GM20431 (cell line): ENCODE measurements at regions not wholly inside any gene's neighbourhood (a gene's known extent, or its start where the extent isn't known, plus 50 kb on each side); places are given as distances from the start of the nearest gene placed in this dataset.
"Not testable (repeated sequence)": the region's sequence is repeated elsewhere in the genome, so short reads cannot be mapped to it uniquely, and the experiment has no call there.

ENCODE experiments used
- in situ Hi-C: fragments of 300-500 bp; cut with MseI, MboI; formaldehyde crosslinking; loops from one replicate; pipeline ENCODE4 v1.15.0; 2020; ENCODE audit warnings: low sequenced_read_pairs; ENCODE audit not compliant: unreplicated experiment

GRCh38 chr12:114508529-114509129, 102.7 kb upstream of the TBX5 start:
- in situ Hi-C loops = loop anchor here (5.0 kb wide), 1 partner anchor 536 kb away; no protein-coding TSS in a partner anchor

GRCh38 chr12:114506651-114507050, 100.7 kb upstream of the TBX5 start:
- in situ Hi-C loops = loop anchor here (5.0 kb wide), 1 partner anchor 534 kb away; no protein-coding TSS in a partner anchor

- in situ Hi-C loops = no loop called here
Observed at GRCh38 chr12:114504311-114504710, 98.4 kb upstream of the TBX5 start.

- in situ Hi-C loops = no loop called here
Observed at GRCh38 chr12:114501474-114501807, 95.5 kb upstream of the TBX5 start.

- in situ Hi-C loops = no loop called here
Observed at GRCh38 chr12:114500775-114501473, 95.0 kb upstream of the TBX5 start.

GRCh38 chr12:114500131-114500530, 94.2 kb upstream of the TBX5 start:
- in situ Hi-C loops = no loop called here

- in situ Hi-C loops = no loop called here
Observed at GRCh38 chr12:114499338-114499737, 93.4 kb upstream of the TBX5 start.

GRCh38 chr12:114491916-114492315, 86.0 kb upstream of the TBX5 start:
- in situ Hi-C loops = no loop called here

GRCh38 chr12:114484822-114485459, 79.0 kb upstream of the TBX5 start:
- in situ Hi-C loops = not testable (repeated sequence)

- in situ Hi-C loops = no loop called here
Observed at GRCh38 chr12:114483996-114484395, 78.1 kb upstream of the TBX5 start.

- in situ Hi-C loops = no loop called here
Observed at GRCh38 chr12:114481200-114481535, 75.2 kb upstream of the TBX5 start.

GRCh38 chr12:114480337-114481199, 74.6 kb upstream of the TBX5 start:
- in situ Hi-C loops = no loop called here

- in situ Hi-C loops = no loop called here
Observed at GRCh38 chr12:114479831-114480230, 73.9 kb upstream of the TBX5 start.

GRCh38 chr12:114478865-114479264, 72.9 kb upstream of the TBX5 start:
- in situ Hi-C loops = no loop called here

GRCh38 chr12:114477989-114478395, 72.0 kb upstream of the TBX5 start:
- in situ Hi-C loops = no loop called here

GRCh38 chr12:114476159-114476558, 70.2 kb upstream of the TBX5 start:
- in situ Hi-C loops = no loop called here

GRCh38 chr12:114473717-114474116, 67.8 kb upstream of the TBX5 start:
- in situ Hi-C loops = no loop called here

- in situ Hi-C loops = no loop called here
Observed at GRCh38 chr12:114473018-114473417, 67.1 kb upstream of the TBX5 start.

- in situ Hi-C loops = no loop called here
Observed at GRCh38 chr12:114457620-114458019, 51.7 kb upstream of the TBX5 start.
